ENCODE measurements at regions not wholly inside any gene's neighbourhood (a gene's known extent, or its start where the extent isn't known, plus 50 kb on each side); places are given as distances from the start of the nearest gene placed in this dataset.

GRCh38 chr3:74520895-74521294 lies 93.6 kb downstream of the CNTN3 start:
- Histone ChIP-seq H3K79me2 (ENCODE audit: insufficient read depth, low read length) (no peaks in the 10 kb centered on the region), H3K23me2 (ENCODE audit: insufficient read length, low read depth, low read length, poor library complexity, severe bottlenecking) (no peaks in the 10 kb centered on the region), H4K20me1 (ENCODE audit: control insufficient read depth, insufficient read depth, insufficient read length) (no peaks in the 10 kb centered on the region), H2BK120ac (ENCODE audit: low read depth, low read length, poor library complexity, severe bottlenecking) (no peak overlapping the region), H2BK12ac (ENCODE audit: insufficient read length, low read depth, low read length) (no peak overlapping the region), H3K56ac (ENCODE audit: insufficient read length, low read depth, low read length) (no peak overlapping the region), H4K91ac (ENCODE audit: insufficient read length, low read depth, low read length) (no peak overlapping the region), H3K27me3 (ENCODE audit: insufficient read depth, low read length) (no peaks in the 10 kb centered on the region), H3K23ac (ENCODE audit: insufficient read length, low read depth, low read length) (no peak overlapping the region), H3K4me1 (ENCODE audit: insufficient read depth, low read length) (no peaks in the 10 kb centered on the region), H2BK20ac (ENCODE audit: low read depth, low read length, poor library complexity, severe bottlenecking) (no peak overlapping the region), H3T11ph (ENCODE audit: low read length) (no peak overlapping the region), H3K9ac (ENCODE audit: extremely low read depth, insufficient read length, low read length) (no peak overlapping the region), H2AFZ (ENCODE audit: low read length) (no peak overlapping the region), H4K5ac (ENCODE audit: insufficient read length, low read depth, low read length) (no peak overlapping the region), H4K8ac (replicated peaks; ENCODE audit: insufficient read length, low read depth, low read length) (no peak overlapping the region), H3K9me3 (ENCODE audit: control insufficient read depth, low read depth, low read length) (no peaks in the 10 kb centered on the region), H2BK5ac (ENCODE audit: insufficient read length, low read length) (no peak overlapping the region), H3K79me1 (ENCODE audit: insufficient read depth, low read depth, low read length, poor library complexity, severe bottlenecking) (no peaks in the 10 kb centered on the region), H3K18ac (ENCODE audit: insufficient read length, low read depth, low read length) (no peak overlapping the region), H3K4me2 (ENCODE audit: insufficient read depth, insufficient read length, low read length) (no peak overlapping the region), H3K27ac (ENCODE audit: insufficient read length, low read depth, low read length) (no peak overlapping the region), H2BK15ac (ENCODE audit: low read depth, low read length) (no peak overlapping the region), H2AK5ac (ENCODE audit: insufficient read length, low read length) (no peak overlapping the region), H3K14ac (ENCODE audit: insufficient read depth, low read length) (no peak overlapping the region), H3K4ac (ENCODE audit: low read depth, low read length) (no peak overlapping the region)
- no CpG with 5 or more reads among the region's 3 CpGs for WGBS (ENCODE audit: extremely low coverage, insufficient read length, low lambda C conversion rate)
- no peak overlapping the region for H3K4me3 Mint-ChIP-seq
- DNase-seq: no peak
- no peaks in the 10 kb centered on the region for H3K4me1 Mint-ChIP-seq
- TF ChIP-seq CTCF (conservative IDR thresholded peaks at IDR 0.05): no peak
- H3K27ac Mint-ChIP-seq: no peak overlapping the region
- no peaks in the 10 kb centered on the region for H3K9me3 Mint-ChIP-seq
- H3K27me3 Mint-ChIP-seq (ENCODE audit: low read depth): no peaks in the 10 kb centered on the region
- H3K36me3 Mint-ChIP-seq (ENCODE audit: insufficient read depth in 1 of 3, low read depth in 3 of 3): no peaks in the 10 kb centered on the region

All from H9 (cell line).